Keratinocyte (primary cell): ENCODE measurements at regions not wholly inside any gene's neighbourhood (a gene's known extent, or its start where the extent isn't known, plus 50 kb on each side); places are given as distances from the start of the nearest gene placed in this dataset.

ENCODE experiments used
- DNase-seq: peaks from one replicate; pipeline ENCODE4 v3.0.0-alpha.2; 2011; ENCODE audit warnings: low read depth, missing footprints, low spot score
- FAIRE-seq: peaks from 2 replicates; lab custom pipeline; 2011; peaks lifted over from hg19 to GRCh38; lab: Jason Lieb, UNC
- H2AFZ ChIP-seq: 2 replicates; pipeline ENCODE4 v1.6.0; 2012; ENCODE audit warnings: low read length, control low read depth, inconsistent platforms; ENCODE audit not compliant: control insufficient read depth
- H3K27ac ChIP-seq: 2 replicates; pipeline ENCODE4 v1.5.1; 2011; ENCODE audit warnings: low read length; ENCODE audit not compliant: control insufficient read depth, insufficient read depth
- H3K27me3 ChIP-seq: 3 replicates; pipeline ENCODE4 v1.6.0; 2011; ENCODE audit warnings: low read length; ENCODE audit not compliant: control insufficient read depth, insufficient read depth; ENCODE audit errors: extremely low read depth
- H3K36me3 ChIP-seq, 2 experiments: 2 replicates in 1 of 2; 3 replicates in 1 of 2; pipeline ENCODE4 v1.5.1; 2011; ENCODE audit warnings: low read length in 2 of 2, mild to moderate bottlenecking in 1 of 2; ENCODE audit not compliant: control insufficient read depth in 2 of 2, insufficient read depth in 2 of 2; ENCODE audit errors: extremely low read depth in 1 of 2
- H3K4me1 ChIP-seq: 3 replicates; pipeline ENCODE4 v1.5.1; 2011; ENCODE audit warnings: low read length; ENCODE audit not compliant: control insufficient read depth, insufficient read depth; ENCODE audit errors: extremely low read depth
- H3K4me2 ChIP-seq: 3 replicates; pipeline ENCODE4 v1.6.0; 2011; ENCODE audit warnings: low read depth, low read length; ENCODE audit not compliant: control insufficient read depth, insufficient read depth; ENCODE audit errors: extremely low read depth
- H3K4me3 ChIP-seq, 3 experiments: fragments of 200-600 bp in 1 of 3; sonication (generic) in 1 of 3; 2 replicates in 2 of 3; 3 replicates in 1 of 3; pipeline ENCODE4 v1.5.1; 2011 to 2016; ENCODE audit warnings: low read length in 3 of 3, mild to moderate bottlenecking in 3 of 3, control low read depth in 2 of 3, inconsistent platforms in 1 of 3, low read depth in 1 of 3, mixed read lengths in 1 of 3, mixed run types in 1 of 3, moderate library complexity in 1 of 3; ENCODE audit not compliant: control insufficient read depth in 2 of 3, insufficient read depth in 2 of 3; ENCODE audit errors: extremely low read depth in 1 of 3
- H3K79me2 ChIP-seq: 2 replicates; pipeline ENCODE4 v1.6.0; 2012; ENCODE audit warnings: low read length; ENCODE audit not compliant: control insufficient read depth, insufficient read depth
- H3K9ac ChIP-seq: 3 replicates; pipeline ENCODE4 v1.6.0; 2011; ENCODE audit warnings: low read length; ENCODE audit not compliant: control insufficient read depth, insufficient read depth; ENCODE audit errors: extremely low read depth
- H3K9me1 ChIP-seq: 3 replicates; pipeline ENCODE4 v1.6.0; 2011; ENCODE audit warnings: low read length; ENCODE audit not compliant: control insufficient read depth, insufficient read depth; ENCODE audit errors: extremely low read depth
- H3K9me3 ChIP-seq: 2 replicates; pipeline ENCODE4 v1.5.1; 2012; ENCODE audit warnings: low read depth, low read length; ENCODE audit not compliant: control insufficient read depth
- H4K20me1 ChIP-seq: 3 replicates; pipeline ENCODE4 v1.6.0; 2011; ENCODE audit warnings: low read length; ENCODE audit not compliant: control insufficient read depth, insufficient read depth; ENCODE audit errors: extremely low read depth
- CTCF ChIP-seq, 3 experiments: IDR thresholded peaks in 1 of 3; conservative IDR thresholded peaks in 1 of 3; optimal IDR thresholded peaks in 1 of 3; 2 replicates in 2 of 3; 3 replicates in 1 of 3; pipeline versions ENCODE3 to v1.5.1; 2011; ENCODE audit warnings: low read length in 3 of 3, mild to moderate bottlenecking in 3 of 3, moderate library complexity in 2 of 3, control low read depth in 1 of 3, inconsistent platforms in 1 of 3; ENCODE audit not compliant: insufficient read depth in 2 of 3; ENCODE audit errors: extremely low read depth in 1 of 3
- EZH2 ChIP-seq: IDR thresholded peaks from one replicate; pipeline ENCODE4 v1.6.1; 2012; ENCODE audit warnings: inconsistent platforms, mild to moderate bottlenecking, low read length, moderate library complexity
- dilution Hi-C: fragments of 300-500 bp; cut with MboI; formaldehyde crosslinking; loops from one replicate; pipeline ENCODE4 v1.7.0; 2020; ENCODE audit warnings: low sequenced_read_pairs; ENCODE audit not compliant: extremely low pct_ligation_motif_present

- FAIRE-seq (no peak), DNase-seq (no peak)
- Histone ChIP-seq H3K27ac (no peak overlapping the region), H3K27me3 (no peaks in the 10 kb centered on the region), H3K9ac (no peak overlapping the region), H3K4me3 (no peak overlapping the region), H3K36me3 (no peaks in the 10 kb centered on the region), H3K4me2 (no peak overlapping the region), H3K4me1 (no peaks in the 10 kb centered on the region), H4K20me1 (no peaks in the 10 kb centered on the region), H2AFZ (no peak overlapping the region), H3K9me1 (no peaks in the 10 kb centered on the region), H3K79me2 (no peaks in the 10 kb centered on the region), H3K9me3 (no peaks in the 10 kb centered on the region)
- dilution Hi-C loops, result no loop called here
- no peak for TF ChIP-seq CTCF (optimal IDR thresholded peaks at IDR 0.05 in 1 of 3, IDR thresholded peaks at IDR 0.05 in 1 of 3, conservative IDR thresholded peaks at IDR 0.05 in 1 of 3; ENCODE audit: extremely low read depth in 1 of 3, insufficient read depth in 2 of 3, low read length in 3 of 3)
Measured at GRCh38 chr5:6976971-6977370, 263.7 kb downstream of the TENT4A start.

- no peak for TF ChIP-seq CTCF (optimal IDR thresholded peaks at IDR 0.05 in 1 of 3, IDR thresholded peaks at IDR 0.05 in 1 of 3, conservative IDR thresholded peaks at IDR 0.05 in 1 of 3; ENCODE audit: extremely low read depth in 1 of 3, insufficient read depth in 2 of 3, low read length in 3 of 3)
- TF ChIP-seq EZH2, result no peak
- FAIRE-seq, result no peak
- Histone ChIP-seq H3K79me2 (no peaks in the 10 kb centered on the region), H2AFZ (no peak overlapping the region), H3K27me3 (no peaks in the 10 kb centered on the region), H3K36me3 (no peaks in the 10 kb centered on the region), H4K20me1 (no peaks in the 10 kb centered on the region), H3K4me3 (no peak overlapping the region), H3K4me2 (no peak overlapping the region), H3K9me3 (no peaks in the 10 kb centered on the region), H3K27ac (no peak overlapping the region), H3K4me1 (no peaks in the 10 kb centered on the region), H3K9me1 (no peaks in the 10 kb centered on the region), H3K9ac (no peak overlapping the region)
- DNase-seq, result no peak
- dilution Hi-C loops, result no loop called here
Measured at GRCh38 chr5:6979061-6979460, 265.8 kb downstream of the TENT4A start.
